Activated CD8-positive, alpha-beta memory T cell treated with anti-CD3 and anti-CD28 coated beads, Interleukin-2, amount 10 ng/mL, durations not matched to agents 7 days and 5 days (primary cell): ENCODE measurements at regions not wholly inside any gene's neighbourhood (a gene's known extent, or its start where the extent isn't known, plus 50 kb on each side); places are given as distances from the start of the nearest gene placed in this dataset.

Experiments
- ATAC-seq: fragments of 150-1000 bp; cut with Tn5 transposase; one replicate; pipeline ENCODE4 v1.10.0; 2021; ENCODE audit warnings: moderate library complexity
- CTCF ChIA-PET: fragments of 350-600 bp; sonication (Branson Sonifier 250); formaldehyde crosslinking; loops from one replicate; lab custom pipeline; 2021; ENCODE audit warnings: antibody characterized with exemption; lab: Charles Lee
- DNase-seq: peaks from one replicate; pipeline ENCODE4 v3.0.0-alpha.2; 2020
- H3K27ac Mint-ChIP-seq: one replicate; pipeline ENCODE4 v1.8.0; 2021; ENCODE audit warnings: mild to moderate bottlenecking, mixed read lengths
- H3K27me3 Mint-ChIP-seq: one replicate; pipeline ENCODE4 v1.8.0; 2021; ENCODE audit warnings: mixed read lengths
- H3K36me3 Mint-ChIP-seq: one replicate; pipeline ENCODE4 v1.8.0; 2021; ENCODE audit warnings: mild to moderate bottlenecking, mixed read lengths
- H3K4me1 Mint-ChIP-seq: one replicate; pipeline ENCODE4 v1.8.0; 2021; ENCODE audit warnings: mixed read lengths
- H3K4me3 Mint-ChIP-seq: one replicate; pipeline ENCODE4 v1.8.0; 2021; ENCODE audit warnings: mild to moderate bottlenecking, moderate library complexity, mixed read lengths
- H3K9me3 Mint-ChIP-seq: one replicate; pipeline ENCODE4 v1.8.0; 2022; ENCODE audit warnings: low read depth, mixed read lengths

DNA sequence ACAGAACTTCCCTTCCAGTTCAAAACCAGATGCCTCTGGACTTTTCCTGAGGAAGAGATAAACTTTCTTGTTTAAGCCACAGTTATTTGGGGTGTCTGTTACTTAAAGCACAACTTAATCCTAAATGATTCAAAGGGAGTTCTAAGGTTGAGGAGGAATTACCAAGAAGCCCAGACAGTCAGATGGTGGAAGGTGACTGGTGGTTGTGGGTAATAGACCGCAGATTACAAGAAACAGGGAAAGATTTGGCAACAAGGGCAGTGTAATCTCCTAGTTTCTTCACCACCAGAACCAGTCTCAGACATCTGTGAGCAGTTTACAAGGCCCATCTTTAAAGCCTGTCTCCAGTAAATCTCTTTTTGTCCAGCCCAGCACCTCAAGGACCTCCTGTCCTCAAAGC is 130.1 kb upstream of the CTTNBP2NL start:
- CTCF ChIA-PET: no interaction called here
- Mint-ChIP-seq H3K27me3 (peaks cover 29% of the 10 kb centered on the region), H3K4me1 (no peaks in the 10 kb centered on the region), H3K36me3 (no peaks in the 10 kb centered on the region), H3K4me3 (no peak overlapping the region), H3K9me3 (no peaks in the 10 kb centered on the region), H3K27ac (no peak overlapping the region)
- ATAC-seq (no peak), DNase-seq (no peak)

DNA sequence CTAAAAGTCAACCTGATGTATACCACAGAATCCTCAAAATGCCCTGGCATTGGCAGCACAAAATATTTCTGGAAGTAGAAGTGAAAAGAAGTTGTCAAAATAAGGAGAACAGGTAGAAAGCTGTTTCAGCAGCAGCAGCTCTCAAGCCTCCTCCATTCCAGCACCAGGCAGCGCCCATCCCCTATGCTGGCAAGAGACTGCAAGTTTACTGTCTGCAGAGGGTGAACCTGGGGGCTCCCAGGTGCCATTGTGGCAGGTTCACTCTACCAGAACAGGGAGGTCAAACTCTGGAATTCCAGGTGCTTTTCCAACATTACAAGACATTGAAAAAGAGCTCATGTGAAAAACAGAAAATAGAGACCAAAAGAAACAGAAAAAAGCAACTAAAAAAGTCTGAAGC is 128.8 kb upstream of the CTTNBP2NL start:
- Mint-ChIP-seq H3K27ac (no peak overlapping the region), H3K4me1 (no peaks in the 10 kb centered on the region), H3K4me3 (no peak overlapping the region), H3K27me3 (peaks cover 40% of the 10 kb centered on the region), H3K36me3 (no peaks in the 10 kb centered on the region), H3K9me3 (no peaks in the 10 kb centered on the region)
- DNase-seq (no peak), ATAC-seq (no peak)
- CTCF ChIA-PET: interaction anchor here (0.7 kb wide), 1 partner anchor 1265 kb away, joined by 3 read pairs; no protein-coding TSS in a partner anchor

DNA sequence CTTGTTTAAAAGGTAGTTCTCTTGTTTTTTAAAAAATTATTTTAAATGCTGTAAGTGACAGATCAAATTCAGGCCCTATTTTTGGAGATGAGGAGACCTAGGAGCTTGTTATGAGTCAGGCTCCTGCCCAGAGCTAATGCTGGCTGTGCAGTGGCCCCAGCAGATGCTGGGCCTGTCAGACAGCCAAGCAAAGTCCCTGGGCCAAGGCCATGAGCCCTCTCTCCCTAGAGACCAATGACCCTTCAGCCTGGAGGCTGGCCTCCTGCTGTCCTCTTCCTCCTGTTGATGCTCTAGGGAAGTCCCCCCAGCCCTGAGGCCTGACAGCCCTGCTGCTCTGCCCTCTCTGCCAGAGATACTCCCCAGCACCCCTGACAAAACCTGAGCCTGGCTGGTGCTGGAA is 128.1 kb upstream of the CTTNBP2NL start:
- CTCF ChIA-PET: no interaction called here
- no peak for DNase-seq
- Mint-ChIP-seq H3K4me3 (no peak overlapping the region), H3K4me1 (no peaks in the 10 kb centered on the region), H3K27me3 (peaks cover 45% of the 10 kb centered on the region), H3K9me3 (no peaks in the 10 kb centered on the region), H3K27ac (no peak overlapping the region), H3K36me3 (no peaks in the 10 kb centered on the region)
- no peak for ATAC-seq

DNA sequence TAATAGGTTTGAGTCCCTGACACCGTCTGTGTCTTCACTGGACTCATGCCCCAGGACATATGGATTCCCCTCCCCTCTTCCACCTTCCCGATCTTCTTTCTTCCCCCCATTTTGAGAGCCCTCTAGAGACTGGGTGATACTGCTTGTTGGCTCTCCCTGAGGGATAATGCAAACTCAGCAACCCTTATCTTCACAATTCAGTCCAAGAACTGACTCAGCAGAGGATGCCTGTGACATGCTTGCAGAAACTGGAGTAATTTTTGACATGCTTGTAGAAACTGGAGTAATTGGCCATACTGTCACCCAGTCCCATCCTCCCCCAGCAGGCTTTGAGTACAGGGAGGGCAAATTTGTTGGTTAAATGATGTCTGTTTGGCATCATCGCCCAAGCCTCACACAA is 127.6 kb upstream of the CTTNBP2NL start:
- H3K4me3 Mint-ChIP-seq: no peak overlapping the region
- no peaks in the 10 kb centered on the region for H3K4me1 Mint-ChIP-seq
- ATAC-seq: no peak
- H3K27ac Mint-ChIP-seq: no peak overlapping the region
- H3K36me3 Mint-ChIP-seq: no peaks in the 10 kb centered on the region
- CTCF ChIA-PET: no interaction called here
- no peaks in the 10 kb centered on the region for H3K9me3 Mint-ChIP-seq
- no peak for DNase-seq
- H3K27me3 Mint-ChIP-seq: peaks cover 48% of the 10 kb centered on the region

DNA sequence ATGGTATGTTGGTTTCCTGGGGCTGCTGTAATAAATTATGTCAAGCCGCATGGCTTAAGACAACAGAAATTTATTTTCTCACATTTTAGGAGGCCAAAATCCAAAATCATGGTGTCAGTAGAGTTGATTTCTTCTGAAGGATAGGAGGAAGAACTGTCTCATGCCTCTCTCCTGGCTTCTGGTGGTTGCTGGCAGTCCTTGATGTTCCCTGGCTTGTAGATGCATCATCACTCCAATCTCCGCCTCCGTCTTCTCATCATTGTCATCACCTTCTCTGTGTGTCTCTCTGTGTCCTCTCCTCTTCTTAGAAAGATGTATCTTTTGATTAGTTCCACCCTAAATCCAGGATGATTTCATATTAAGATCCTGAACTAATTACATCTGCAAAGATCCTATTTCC is 124.7 kb upstream of the CTTNBP2NL start:
- DNase-seq: no peak
- Mint-ChIP-seq H3K27ac (no peak overlapping the region), H3K9me3 (no peaks in the 10 kb centered on the region), H3K4me1 (no peaks in the 10 kb centered on the region), H3K27me3 (peaks cover 50% of the 10 kb centered on the region), H3K4me3 (no peak overlapping the region), H3K36me3 (no peaks in the 10 kb centered on the region)
- CTCF ChIA-PET: no interaction called here
- ATAC-seq: no peak

GRCh38 chr1:112272101-112272772 is 123.8 kb upstream of the CTTNBP2NL start:
- no peak overlapping the region for H3K4me3 Mint-ChIP-seq
- peaks cover 47% of the 10 kb centered on the region for H3K27me3 Mint-ChIP-seq
- no peaks in the 10 kb centered on the region for H3K4me1 Mint-ChIP-seq
- H3K27ac Mint-ChIP-seq: no peak overlapping the region
- ATAC-seq (no peak), DNase-seq (no peak)
- H3K9me3 Mint-ChIP-seq: no peaks in the 10 kb centered on the region
- CTCF ChIA-PET: no interaction called here
- no peaks in the 10 kb centered on the region for H3K36me3 Mint-ChIP-seq

- no peak overlapping the region for H3K27ac Mint-ChIP-seq
- H3K4me3 Mint-ChIP-seq: no peak overlapping the region
- no peaks in the 10 kb centered on the region for H3K36me3 Mint-ChIP-seq
- no peaks in the 10 kb centered on the region for H3K9me3 Mint-ChIP-seq
- no peaks in the 10 kb centered on the region for H3K4me1 Mint-ChIP-seq
- H3K27me3 Mint-ChIP-seq: peaks cover 11% of the 10 kb centered on the region
- CTCF ChIA-PET: no interaction called here
- ATAC-seq (no peak), DNase-seq (no peak)
Measured at GRCh38 chr1:112284796-112285195, 111.2 kb upstream of the CTTNBP2NL start.

DNA sequence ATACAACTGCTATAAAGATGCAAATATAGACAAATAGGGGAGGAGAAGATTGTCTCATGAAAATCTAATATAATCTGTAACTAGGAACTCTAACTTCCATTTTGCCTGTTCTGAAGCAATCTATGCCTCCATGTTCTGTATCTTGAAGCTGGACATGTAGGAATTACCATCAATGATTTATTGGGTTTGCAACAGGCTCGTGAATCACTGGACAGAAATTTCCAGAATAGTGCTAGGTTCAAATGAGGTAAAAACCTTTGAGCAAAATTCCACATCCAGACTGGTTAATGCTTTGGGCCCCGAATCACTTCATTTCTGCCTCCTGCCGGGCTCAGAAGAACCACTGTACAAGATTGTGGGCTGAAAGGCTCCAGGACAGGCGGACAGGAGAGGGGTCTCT is 110.7 kb upstream of the CTTNBP2NL start:
- no peak for ATAC-seq
- no peak overlapping the region for H3K4me3 Mint-ChIP-seq
- no peaks in the 10 kb centered on the region for H3K36me3 Mint-ChIP-seq

DNA sequence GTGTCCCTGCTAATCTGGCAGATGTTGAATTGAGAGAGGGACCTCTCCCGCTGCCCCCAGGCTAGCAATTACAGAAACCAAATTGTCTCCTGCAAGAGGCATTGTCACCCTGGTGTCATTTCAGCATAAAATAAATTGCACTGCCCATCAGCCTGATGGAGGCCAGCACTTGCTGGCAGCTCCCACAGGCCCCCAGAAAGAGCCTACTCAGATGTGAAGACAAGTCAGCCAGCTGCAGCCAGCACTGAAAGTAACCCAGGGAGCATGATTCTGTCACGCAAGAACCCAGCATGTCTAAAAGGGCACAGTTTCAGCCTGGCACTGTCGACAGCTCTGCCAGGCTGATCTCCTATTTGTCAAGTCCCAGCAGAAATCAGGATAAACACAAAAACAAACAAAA is 110.3 kb upstream of the CTTNBP2NL start:
- Mint-ChIP-seq H3K9me3 (no peaks in the 10 kb centered on the region), H3K36me3 (no peaks in the 10 kb centered on the region), H3K4me3 (no peak overlapping the region), H3K27me3 (peaks cover 15% of the 10 kb centered on the region), H3K27ac (no peak overlapping the region), H3K4me1 (no peaks in the 10 kb centered on the region)
- DNase-seq (no peak), ATAC-seq (no peak)
- CTCF ChIA-PET: no interaction called here

More for the DNA sequence above, 110.7 kb upstream of the CTTNBP2NL start:
- H3K4me1 Mint-ChIP-seq: no peaks in the 10 kb centered on the region
- CTCF ChIA-PET: no interaction called here
- no peak overlapping the region for H3K27ac Mint-ChIP-seq
- H3K27me3 Mint-ChIP-seq: peaks cover 11% of the 10 kb centered on the region
- no peak for DNase-seq
- no peaks in the 10 kb centered on the region for H3K9me3 Mint-ChIP-seq

DNA sequence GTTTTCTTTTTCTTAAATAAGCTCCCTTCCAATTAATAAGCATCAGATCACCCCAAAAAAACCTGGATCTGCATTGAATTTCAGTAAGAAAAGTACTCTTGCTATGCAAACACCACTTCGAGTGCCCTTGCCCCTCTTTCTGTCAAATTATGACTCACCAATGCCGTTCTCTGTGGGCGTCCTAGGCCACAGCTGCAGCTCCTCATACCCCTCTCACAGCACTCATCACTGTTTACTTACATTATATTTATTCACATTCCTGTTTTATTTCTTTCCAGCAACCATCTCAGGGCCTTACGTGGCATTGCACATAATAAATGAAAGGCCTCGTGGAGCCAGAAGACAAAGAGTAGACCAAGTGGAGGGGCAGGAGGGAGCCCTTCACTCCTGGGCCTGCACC is 99.1 kb upstream of the CTTNBP2NL start:
- H3K4me1 Mint-ChIP-seq: no peaks in the 10 kb centered on the region
- ATAC-seq (no peak), DNase-seq (no peak)
- no peaks in the 10 kb centered on the region for H3K36me3 Mint-ChIP-seq
- no peaks in the 10 kb centered on the region for H3K9me3 Mint-ChIP-seq
- H3K4me3 Mint-ChIP-seq: no peak overlapping the region
- peaks cover 16% of the 10 kb centered on the region for H3K27me3 Mint-ChIP-seq
- CTCF ChIA-PET: no interaction called here
- H3K27ac Mint-ChIP-seq: no peak overlapping the region

GRCh38 chr1:112297536-112297935 is 98.5 kb upstream of the CTTNBP2NL start:
- Mint-ChIP-seq H3K4me1 (no peaks in the 10 kb centered on the region), H3K36me3 (no peaks in the 10 kb centered on the region), H3K27me3 (peaks cover 13% of the 10 kb centered on the region), H3K4me3 (no peak overlapping the region), H3K9me3 (no peaks in the 10 kb centered on the region), H3K27ac (no peak overlapping the region)
- CTCF ChIA-PET: interaction anchor here (1.7 kb wide), 1 partner anchor 74 kb away, joined by 4 read pairs; no protein-coding TSS in a partner anchor
- DNase-seq (no peak), ATAC-seq (no peak)

GRCh38 chr1:112298558-112298957 is 97.5 kb upstream of the CTTNBP2NL start:
- DNase-seq (peak; percentile 43), ATAC-seq (no peak)
- Mint-ChIP-seq H3K4me1 (no peaks in the 10 kb centered on the region), H3K9me3 (no peaks in the 10 kb centered on the region), H3K27me3 (peaks cover 18% of the 10 kb centered on the region), H3K4me3 (no peak overlapping the region), H3K27ac (no peak overlapping the region), H3K36me3 (no peaks in the 10 kb centered on the region)
- CTCF ChIA-PET: interaction anchor here (0.7 to 1.7 kb wide), 6 partner anchors 8 to 1318 kb away, joined by 3 to 6 read pairs (median 3); no protein-coding TSS in a partner anchor

DNA sequence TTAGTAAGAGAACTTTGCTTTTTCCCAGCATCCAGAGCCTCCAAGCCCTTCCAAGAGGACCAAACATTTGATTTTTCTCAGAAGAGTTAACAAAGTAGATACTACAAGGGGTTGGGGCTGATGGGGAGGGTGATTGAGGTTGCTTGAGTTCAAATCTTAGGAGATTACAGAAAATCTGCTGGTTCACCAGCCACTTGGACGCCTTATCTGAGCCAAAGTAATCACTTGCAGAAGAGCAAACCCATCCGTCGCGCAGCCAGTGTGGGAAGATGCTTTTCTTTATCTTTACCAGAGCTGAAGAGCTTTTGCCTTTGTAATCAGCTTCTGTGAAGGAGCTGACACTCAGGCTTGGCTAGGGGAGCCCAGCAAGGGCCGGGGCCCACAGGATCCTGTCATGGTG is 91.9 kb upstream of the CTTNBP2NL start:
- Mint-ChIP-seq H3K4me3 (no peak overlapping the region), H3K9me3 (no peaks in the 10 kb centered on the region), H3K36me3 (no peaks in the 10 kb centered on the region), H3K4me1 (no peaks in the 10 kb centered on the region), H3K27ac (no peak overlapping the region), H3K27me3 (peaks cover 37% of the 10 kb centered on the region)
- ATAC-seq (no peak), DNase-seq (no peak)
- CTCF ChIA-PET: no interaction called here

GRCh38 chr1:112304612-112305011 is 91.4 kb upstream of the CTTNBP2NL start:
- DNase-seq (no peak), ATAC-seq (no peak)
- H3K27ac Mint-ChIP-seq: no peak overlapping the region
- no peaks in the 10 kb centered on the region for H3K36me3 Mint-ChIP-seq
- H3K27me3 Mint-ChIP-seq: peaks cover 36% of the 10 kb centered on the region
- no peak overlapping the region for H3K4me3 Mint-ChIP-seq
- H3K9me3 Mint-ChIP-seq: no peaks in the 10 kb centered on the region
- CTCF ChIA-PET: no interaction called here
- H3K4me1 Mint-ChIP-seq: no peaks in the 10 kb centered on the region
